ENCODE measurements at regions not wholly inside any gene's neighbourhood (a gene's known extent, or its start where the extent isn't known, plus 50 kb on each side); places are given as distances from the start of the nearest gene placed in this dataset.

DNA sequence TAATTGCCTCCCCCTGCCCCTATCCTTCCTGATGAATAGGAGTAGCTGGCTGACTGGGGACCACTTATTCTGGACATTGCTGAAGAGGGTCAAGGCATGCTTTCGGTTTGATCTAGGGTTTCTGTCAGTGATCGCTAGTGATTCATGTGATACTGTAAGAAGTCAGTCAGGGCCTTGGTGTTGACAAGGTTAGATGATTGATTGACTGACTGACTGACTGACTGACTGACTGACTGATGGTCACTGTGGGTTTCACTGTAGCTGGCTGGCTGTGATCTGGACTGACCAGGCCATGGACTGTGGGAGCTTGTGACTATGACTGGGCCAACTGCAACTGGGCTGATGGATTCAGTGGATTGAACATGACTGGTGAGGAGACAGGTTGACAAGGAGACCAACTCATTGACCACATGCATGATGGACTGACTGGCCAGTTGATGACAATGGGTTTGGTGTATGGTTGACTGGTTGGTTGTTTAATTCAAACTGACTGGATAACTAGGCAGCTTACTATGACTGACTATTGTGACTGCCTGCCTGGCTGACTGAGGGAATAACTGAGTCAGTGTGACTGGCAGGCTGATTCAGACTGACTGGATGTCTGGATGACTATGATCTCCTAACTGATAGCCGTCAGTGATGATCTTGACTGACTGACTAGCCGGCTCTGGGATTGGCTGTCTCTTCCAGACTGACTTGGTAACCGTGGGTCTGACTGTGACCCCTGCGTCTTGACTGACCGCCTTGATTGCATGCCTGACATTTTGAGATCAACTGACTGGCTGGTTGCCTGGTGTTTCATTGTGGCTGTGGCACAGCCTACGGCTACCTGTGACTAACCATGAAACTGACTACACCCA, 509.9 kb downstream of the SHQ1 start:
- no peak for DNase-seq

DNA sequence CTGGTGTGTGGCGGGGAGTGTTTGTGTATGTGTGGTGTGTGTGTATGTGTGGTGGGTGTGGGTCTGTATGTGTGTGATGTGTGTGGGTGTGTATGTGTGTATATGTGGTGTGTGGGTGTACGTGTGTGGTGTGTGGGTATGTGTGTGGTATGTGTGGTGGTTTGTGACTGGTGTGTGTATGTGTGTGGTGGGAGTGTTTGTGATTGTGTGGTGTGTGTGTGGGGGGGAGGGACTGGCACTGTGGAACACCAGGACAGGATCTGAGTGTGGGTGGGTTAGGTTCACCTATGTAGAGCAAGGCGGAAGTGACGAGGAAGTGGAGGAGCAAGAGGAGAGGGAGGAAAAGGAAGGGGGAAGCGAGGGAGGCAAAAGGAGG, 510.8 kb downstream of the SHQ1 start:
- DNase-seq: no peak

DNA sequence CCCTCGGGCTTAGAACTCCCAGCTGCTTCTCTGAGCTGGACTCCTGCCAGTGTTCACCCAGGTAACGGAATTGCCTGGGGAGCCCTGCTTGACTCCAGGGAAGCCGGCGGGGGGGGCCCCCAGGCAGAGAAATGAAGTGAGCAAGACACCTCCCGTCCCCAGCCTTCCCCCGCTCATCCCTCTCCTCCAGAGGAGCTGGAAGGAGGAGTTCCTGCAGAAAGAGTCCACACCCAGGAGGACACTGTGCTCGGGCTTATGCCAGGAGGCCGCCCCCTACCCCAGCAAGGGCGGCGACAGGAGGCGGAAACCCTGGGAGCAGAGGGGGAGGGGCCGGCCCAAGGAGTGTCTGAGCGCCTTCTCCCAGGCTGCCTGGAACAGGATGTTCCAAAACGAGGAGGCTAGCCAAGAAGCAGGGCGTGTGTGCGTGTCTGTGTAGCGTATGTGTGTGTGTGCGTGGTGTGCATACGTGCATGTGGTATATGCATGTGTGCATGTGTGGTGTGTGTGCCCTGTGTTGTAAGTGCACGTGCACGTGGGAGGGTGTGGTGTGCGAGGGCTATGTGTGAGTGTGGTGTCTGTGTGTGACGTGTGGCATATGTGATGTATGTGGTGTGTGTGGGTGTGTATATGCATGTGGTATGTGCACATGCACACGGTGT, 511.3 kb downstream of the SHQ1 start:
- no peak for DNase-seq

DNA sequence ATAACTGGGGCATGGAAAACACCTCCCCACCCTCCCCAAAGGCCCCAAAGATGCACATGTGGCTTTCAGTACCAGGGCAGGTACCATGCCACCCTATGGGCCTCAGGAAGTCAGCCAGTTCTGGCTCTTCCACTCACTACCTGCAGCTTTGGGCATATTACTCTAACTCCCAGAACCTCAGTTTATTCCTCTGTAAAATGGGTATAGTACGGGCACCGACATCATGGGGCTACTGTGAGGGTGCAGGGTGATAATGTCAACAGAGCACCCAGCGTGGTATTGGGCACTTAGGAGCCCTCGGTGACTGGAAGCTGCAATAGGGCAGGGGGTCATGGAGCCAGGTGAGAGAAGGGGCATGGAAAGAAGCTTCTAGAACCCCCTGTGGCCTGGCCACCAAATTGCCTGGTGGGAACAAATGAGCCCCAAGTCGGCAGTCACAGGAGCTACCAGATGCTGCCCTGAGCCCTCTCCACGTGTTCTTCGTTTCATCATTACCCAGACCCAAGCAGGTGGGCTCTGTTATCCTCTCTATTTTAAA, 512.1 kb downstream of the SHQ1 start:
- no peak for DNase-seq

DNA sequence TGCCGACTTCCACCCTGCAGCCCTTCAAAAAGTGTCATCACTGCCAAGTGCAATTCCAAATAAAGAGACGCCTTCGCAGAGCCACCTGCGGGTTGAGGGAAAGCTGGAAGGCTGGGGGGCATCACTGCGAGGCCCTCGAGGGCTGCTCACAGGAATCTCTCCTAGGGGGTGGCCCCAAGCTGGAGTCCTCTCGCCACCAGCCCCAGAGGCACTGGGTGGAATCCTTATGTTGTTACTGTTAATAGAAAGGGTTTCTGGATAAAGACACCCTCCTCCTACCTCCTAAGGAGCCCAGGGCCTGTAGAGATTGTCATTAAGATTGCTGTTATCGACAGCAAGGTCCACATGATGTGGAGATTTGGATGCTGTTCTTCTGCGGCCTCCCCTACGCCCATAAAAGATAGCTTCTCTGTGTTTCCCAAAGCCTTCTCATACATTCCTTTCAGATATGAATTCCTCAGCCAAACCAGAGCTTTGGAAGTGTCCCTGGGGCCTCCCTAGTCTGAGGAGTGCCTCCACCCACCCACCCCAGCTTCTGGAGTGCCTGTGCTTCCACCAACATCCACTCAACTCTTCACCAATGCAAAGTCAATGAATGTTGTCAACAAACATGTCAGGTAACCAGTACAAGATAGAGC, 512.7 kb downstream of the SHQ1 start:
- DNase-seq: no peak

DNA sequence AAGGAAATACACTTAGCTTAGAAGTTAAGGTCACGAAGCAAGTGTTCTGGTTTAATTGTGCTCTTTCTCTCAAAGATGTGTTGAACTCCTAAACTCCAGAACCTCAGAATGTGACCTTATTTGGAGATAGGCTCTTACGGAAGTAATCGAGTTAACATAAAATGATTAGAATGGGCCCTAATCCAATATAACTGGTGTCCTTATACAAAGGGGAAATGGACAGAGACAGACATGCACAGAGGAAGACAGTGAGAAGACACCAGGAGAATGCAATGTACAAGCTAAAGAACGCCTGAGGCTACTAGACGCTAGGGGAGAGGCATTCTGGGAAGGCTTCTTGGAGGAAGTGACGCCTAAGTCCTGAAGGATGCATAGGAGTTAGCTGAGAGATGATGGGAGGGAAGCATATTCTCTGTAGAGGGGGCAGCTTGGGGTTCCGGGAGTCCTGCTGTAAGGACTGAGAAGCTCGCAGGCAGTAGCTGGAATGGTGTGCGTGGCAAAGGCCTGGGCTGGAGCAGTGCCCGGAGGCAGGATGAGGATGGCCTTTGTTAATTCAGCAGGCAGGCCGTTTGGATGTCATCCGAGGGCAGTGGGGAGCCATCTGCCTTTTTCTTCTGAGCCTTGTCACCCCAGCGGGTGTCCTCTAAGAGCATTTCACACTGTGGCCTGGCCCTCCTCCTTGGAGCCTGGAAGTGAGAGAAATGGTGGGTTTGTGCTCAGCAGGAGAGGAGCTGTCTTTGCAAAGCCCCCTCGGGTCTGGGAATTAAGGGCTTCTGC, 513.4 kb downstream of the SHQ1 start:
- DNase-seq: no peak

DNA sequence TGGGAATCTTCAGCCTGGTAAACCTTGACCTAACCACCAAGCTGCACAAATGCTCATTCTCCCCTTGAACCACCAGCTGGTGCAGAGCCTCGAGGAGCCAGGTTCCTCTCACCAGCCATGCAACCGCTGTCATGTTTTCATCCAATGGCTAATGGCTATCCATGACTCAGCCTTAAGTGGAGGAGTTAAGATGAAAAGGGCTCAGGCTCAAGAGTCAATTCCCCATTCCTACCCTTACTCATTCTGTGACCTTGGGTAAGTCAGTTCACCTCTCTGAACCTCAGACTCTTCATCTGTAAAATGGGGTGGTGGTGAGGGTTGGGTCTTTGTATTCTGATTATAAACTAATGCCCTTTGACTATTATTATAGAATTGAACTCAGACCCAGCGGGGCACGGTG, 515.6 kb downstream of the SHQ1 start:
- no peak for DNase-seq

DNA sequence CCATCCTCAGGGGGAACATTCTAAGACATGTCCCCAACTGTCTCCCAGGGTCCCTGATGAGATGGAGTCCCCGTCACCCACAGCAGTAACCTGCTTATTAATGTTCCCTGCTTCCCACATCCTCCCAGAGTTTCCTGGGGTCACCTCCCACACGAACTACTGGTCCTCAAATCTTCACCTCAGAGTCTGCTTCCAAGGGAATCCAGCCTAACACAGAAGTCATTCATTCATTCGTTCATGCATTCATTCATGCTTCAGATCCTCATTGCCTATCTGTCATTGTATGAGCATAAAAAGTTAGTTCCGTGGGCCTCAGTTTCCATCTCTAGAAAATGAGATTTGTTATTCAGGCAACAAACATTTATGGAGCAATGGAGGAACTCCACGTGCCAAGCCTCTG, 516.2 kb downstream of the SHQ1 start:
- DNase-seq: no peak

DNA sequence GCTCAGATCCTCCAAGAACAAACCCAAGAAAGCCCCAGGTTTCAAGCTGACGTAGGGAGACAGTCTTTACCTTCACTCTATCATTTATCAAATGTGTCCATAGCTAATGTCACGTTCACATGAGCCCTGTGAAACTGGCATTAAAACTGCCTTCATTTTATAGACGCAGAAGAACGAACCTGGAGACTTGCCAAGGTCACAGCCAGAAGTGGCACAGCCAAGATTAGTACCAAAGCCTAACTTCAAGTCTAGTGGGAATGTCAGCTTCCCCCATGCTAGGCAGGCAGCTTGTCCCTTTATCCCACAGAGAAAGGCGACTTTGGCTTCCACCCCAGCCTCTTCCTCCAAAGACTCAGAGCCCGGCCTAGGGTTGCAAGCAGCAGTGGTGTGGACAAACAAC, 517.2 kb downstream of the SHQ1 start:
- no peak for DNase-seq

DNA sequence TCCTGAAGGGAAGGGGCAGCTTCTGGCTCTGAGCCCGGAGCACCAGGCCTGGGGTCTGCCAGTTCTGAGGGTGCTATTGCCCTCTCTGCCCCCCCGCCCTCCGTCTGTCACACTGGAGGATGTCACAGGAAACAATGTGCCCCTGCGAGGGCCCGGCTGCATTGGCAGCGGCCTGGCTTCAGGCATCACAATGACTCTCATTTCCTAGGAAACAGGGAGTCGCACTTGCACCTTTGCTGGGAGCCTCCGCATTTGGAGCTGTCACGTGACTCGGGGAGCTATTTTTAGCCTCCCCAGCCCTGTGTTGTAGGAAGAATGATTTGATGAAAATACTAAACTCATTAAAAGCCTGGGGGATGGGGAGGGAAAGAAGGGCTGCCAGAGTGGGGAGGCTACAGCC, 518.9 kb downstream of the SHQ1 start:
- peak; percentile 17 for DNase-seq

DNA sequence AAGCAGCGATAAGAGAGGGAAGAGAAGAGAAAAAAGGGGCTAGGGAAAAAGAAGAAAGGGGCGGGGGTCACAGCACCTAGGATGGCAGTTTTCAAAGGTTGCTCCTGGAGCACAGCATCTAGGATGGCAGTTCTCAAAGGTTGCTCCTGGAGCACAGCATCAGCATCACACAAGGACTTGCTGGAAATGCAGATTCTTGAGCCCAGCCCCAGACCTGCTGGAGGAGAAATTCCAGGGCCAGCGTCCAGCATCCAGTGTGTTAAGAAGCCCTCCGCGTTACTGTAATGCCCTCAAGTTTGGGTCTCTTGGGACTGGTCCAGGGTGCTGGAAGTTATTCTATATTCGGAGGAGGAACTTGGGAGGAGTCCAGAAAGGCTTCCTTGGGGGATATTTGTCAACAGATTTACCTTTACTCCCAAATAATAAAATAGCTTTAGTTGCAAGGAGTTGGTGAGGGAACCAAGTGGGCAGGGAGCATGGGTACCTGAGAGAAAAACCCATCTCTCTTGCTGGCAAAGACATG, 519.4 kb downstream of the SHQ1 start:
- DNase-seq: no peak

DNA sequence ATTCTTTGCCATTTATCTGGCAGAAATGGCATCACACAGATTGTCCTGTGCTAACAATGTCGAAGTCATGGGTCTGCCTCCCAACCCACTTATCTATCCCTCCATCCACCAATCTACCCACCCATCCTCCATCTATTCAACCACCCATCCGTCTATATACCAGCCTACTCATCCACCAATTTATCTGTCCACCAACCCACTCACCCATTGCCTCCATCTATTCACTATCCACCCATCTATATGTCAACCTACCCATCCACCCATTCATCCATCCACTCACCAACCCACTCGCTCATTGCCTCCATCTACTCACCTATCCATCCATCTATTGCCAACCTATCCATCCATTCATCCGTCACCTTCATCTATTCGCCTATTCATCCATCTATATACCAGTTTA, 521.2 kb downstream of the SHQ1 start:
- DNase-seq: no peak

DNA sequence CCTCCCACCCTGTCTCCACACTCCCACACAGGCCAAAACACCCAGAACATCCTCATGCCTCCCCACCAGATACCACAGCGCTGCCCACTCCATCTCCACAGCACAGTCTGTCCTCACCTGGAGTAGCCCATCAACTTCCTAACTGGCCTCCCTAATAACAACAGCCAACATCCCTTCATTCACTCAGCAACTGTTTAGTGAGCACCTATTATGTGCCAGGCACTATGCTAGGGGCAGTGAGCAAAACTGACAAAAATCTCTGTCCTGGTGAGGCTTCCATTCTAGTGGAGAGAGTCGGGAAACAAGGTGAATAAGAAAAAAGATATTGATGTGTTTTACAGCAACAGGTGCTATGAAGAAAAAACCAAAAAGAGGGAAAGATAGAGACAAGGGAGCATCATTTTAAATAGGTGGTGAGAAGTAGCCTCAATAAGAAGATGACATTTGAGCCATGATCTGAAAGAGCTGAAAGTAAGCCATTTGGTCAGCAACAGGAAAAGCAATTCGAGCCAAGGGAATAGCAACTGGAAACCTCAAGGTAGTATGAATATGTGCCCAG, 523.9 kb downstream of the SHQ1 start:
- DNase-seq: no peak

DNA sequence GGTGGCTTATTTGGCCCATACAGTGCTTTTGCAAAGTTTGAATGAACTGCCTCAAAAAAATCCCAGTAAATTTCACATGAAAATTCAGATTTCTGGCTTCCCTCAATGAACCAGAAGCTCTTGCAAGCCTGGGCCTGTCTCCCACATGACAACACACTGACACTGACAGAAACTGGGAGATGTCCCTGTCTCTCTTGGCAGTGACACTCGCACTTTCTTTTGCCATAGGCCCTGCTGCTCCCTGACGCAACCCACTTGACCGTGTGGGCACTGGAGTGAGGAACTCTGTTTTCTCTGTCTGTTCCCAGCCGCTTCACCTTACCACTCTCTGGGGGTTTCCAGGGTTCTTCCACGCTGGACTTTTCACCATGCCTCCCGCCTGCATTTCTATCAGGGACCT, 524.5 kb downstream of the SHQ1 start:
- no peak for DNase-seq

DNA sequence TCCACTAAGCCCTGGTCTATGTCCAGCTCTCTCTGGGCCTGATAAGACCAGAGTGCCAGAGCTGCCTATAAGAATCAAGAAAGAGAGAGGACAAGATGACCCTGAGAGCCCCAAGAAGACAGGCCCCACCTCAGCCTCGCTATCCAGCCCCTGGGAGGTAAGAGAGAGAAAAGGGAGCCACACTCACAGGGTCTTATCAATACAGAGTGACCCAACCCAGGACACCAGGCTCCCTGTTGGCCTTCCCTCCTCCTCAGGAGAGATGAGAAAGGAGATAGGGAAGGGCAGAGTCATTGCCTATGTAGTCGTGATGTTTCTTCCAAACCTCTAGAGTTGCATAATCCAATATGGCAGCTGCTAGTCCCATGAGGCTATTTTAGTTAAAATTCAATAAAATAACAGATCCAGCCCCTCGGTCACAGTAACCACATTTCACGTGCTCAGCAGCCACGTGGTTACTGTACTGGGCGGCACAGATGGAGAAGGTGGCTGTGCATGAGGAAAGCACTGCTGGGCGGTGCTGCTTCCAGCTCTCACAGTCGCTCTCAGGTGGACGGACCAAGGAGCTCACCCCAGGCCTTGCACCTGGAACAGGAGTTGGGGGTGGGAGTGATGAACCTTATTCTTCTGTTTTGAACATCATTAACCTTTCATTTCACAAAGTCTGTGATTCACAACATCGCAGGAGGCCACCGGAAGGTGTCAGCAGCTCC, 525.8 kb downstream of the SHQ1 start:
- DNase-seq: no peak

DNA sequence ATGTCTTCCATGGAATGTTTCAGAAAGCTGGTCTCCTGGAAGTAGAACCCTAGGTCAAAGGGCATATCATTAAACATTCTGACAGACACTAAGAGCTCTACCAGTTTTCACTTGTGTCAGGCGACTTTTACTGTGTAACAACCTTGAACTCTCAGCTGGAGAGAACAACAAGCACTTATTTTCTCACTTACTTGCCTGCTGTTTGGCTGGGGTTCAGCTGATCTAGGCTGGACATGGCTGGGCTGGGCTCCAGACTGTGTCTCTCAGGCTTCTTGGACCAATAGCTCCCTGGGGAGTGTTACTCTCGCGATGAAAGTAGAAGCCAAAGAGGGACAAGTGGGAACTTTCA, 527.3 kb downstream of the SHQ1 start:
- no peak for DNase-seq

DNA sequence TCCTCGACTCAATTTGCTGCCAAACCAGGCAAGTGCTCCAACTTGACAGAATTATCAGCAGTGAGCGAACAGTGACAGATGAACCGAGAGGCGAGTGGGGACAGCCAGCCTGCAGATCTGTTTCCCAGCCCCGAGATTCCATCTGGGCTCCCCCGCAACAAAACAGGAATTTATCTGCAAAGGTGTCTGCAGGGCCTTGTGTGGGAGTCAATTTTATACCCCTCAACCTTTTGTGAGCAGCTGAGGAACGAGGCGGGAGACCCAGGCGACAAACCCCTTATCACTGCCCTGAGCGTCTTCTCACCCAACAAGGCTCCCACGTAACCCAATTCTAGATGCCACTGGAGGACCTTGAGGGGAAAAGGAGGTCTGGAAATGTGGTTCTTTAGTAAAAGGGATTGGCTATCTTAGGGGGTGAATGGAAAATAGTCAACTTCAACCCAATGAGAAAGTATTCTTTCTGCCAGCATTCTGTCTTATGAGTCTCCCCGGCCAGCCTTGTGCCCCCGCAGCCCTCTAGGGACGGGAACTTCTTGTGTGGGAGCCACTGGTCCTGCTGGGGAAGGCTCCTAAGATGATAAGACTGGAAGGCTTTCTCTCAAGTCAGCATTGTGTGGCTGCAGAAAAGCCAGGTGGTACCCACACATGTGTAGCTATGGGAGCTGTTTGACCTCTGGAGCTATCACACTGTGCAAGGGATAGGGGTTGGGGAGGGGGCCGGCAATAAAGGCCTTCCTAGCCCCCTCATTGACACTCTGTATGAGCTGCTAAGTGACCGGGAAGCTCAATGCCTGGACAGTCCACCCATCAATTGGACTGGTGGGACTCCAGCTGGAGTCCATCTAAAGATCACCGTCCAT, 527.9 kb downstream of the SHQ1 start:
- DNase-seq: no peak

DNA sequence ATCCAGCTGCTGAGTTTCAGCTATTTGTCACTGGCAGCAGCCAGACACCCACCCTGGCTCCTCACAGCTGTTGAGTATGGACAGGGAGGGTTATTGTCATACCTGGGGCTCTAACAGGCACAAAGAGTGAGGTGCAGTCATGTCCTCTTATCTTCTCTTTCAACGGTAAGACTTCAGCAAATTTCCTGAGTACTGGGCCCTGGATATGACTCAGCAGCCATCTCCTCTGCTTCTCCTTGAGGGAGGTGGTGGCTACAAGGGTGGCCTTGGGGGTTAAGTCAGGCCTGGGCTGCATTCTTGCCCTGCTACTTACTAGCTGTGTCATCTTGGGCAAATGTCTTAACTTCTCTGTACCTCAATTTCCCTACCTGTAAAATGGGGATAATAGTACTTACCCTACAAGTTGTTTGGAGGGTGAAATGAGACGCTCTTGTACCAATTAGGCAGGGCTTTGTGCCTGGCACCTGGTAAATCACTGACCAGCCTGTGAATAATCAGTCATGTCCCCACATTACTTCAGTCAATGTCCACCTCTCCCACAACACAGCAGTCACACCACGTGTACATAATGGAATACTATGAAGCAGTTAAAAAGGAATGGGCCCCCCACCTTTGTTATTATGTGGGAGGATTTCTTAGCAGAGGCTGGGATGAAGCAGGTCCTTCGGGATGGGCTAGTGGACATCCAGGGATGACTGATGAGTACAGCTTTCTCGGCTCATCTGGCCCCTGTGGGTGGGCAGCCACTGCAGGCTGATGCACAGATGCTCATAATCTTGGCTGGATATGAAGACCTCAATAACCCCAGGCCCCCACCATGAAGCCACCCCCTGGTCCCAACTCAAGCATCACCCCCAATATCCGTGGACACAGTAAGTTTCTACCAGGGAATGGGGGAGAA, 528.8 kb downstream of the SHQ1 start:
- no peak for DNase-seq

DNA sequence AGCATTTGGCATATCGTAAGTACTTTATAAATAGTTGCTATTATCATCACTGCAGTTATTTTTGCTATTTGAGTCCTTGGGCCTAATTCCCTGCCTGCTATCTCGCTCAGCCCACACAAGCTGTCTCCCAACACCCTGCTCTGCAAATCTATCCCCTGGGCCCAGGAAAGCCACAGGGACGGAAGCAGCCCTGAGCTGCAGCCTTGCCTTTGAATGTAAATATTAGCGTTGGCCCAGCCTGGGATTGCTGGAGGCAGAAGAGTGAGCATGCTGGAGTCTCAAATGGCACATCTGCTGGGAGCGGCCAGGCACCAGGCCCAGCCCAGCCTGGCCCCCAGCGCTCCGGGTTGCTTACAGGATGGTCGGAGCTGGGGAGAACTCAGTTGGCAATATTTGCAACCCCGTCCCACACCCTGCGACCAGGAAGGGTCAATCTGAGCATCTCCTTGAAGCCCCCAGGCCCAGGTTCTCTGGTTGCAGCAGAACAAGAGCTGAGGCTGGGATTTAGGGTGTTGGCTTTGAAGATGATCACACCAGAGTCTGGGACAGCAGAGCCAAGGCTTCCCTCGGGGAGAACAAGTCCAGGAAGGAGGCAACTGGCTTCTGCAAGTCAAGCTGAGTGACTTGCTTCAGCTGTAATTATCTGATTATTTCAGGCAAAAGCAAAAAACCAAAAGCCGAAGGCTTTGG, 529.6 kb downstream of the SHQ1 start:
- no peak for DNase-seq
